Neural cell (in vitro differentiated cells): ENCODE measurements at regions not wholly inside any gene's neighbourhood (a gene's known extent, or its start where the extent isn't known, plus 50 kb on each side); places are given as distances from the start of the nearest gene placed in this dataset.

ENCODE experiments used
- CTCF ChIP-seq: fragments of 450-650 bp; IDR thresholded peaks from 2 replicates; pipeline ENCODE4 v1.5.1; 2014; ENCODE audit warnings: antibody characterized with exemption, mild to moderate bottlenecking, moderate library complexity; ENCODE audit not compliant: poor library complexity, severe bottlenecking
- RAD21 ChIP-seq: fragments of 450-650 bp; conservative IDR thresholded peaks from 2 replicates; pipeline ENCODE4 v1.6.1; 2014; ENCODE audit warnings: antibody characterized with exemption, mild to moderate bottlenecking, moderate library complexity

DNA sequence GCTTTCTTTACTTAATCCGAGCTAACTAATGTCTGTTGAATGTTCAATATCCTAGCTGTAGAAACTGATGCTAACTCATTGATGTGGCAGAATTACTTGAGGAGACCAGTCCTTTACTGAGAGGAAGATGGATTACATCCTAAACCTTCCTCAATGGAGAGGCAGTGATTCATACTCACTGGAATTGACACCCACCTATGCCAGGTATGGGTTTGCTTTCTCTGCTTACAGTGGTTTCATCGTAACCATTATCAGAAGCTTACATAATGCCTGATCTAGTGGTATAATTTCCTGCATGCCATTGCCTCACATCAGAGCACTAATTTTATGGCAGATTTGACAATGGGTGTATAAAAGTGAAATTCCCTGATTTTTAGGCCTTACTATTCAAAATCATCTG, 384.7 kb downstream of the ANXA1 start:
- TF ChIP-seq CTCF: no peak
- no peak for TF ChIP-seq RAD21
